Suppressor macrophage (primary cell): ENCODE measurements at regions not wholly inside any gene's neighbourhood (a gene's known extent, or its start where the extent isn't known, plus 50 kb on each side); places are given as distances from the start of the nearest gene placed in this dataset.
"Not testable (repeated sequence)": the region's sequence is repeated elsewhere in the genome, so short reads cannot be mapped to it uniquely, and the experiment has no call there.

Experiments used
- DNase-seq, 4 experiments: peaks; one replicate each; pipeline ENCODE4 v3.0.0-alpha.2; 2020 to 2022

DNA sequence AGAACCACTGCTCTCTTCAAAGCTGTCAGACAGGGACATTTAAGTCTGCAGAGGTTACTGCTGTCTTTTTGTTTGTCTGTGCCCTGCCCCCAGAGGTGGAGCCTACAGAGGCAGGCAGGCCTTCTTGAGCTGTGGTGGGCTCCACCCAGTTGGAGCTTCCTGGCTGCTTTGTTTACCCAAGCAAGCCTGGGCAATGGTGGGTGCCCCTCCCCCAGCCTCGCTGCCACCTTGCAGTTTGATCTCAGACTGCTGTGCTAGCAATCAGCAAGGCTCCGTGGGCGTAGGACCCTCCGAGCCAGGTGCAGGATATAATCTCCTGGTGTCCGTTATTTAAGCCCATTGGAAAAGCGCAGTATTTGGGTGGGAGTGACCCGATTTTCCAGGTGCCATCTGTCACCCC lies 179.5 kb upstream of the PROX1 start:
- not testable (repeated sequence) for DNase-seq

DNA sequence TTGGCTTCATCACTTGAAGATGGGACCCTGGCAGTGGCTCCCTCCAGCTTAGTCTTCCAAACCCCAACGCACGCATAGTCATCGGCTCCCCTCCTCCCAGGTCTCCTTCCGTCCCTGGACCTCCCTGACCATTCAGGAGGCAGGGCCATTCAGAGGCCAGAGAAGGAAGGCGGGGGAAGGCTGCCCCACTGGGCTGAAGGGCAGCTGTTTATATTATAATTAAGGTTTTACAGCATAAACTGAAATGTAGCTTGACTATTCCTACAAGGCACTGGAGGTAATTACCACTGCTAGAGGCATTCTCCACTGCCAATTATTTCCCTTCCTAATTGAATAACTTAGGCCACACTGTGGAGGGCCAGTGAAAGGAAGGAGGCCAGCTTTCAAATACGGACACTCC lies 170.6 kb upstream of the PROX1 start:
- no peak for DNase-seq

DNA sequence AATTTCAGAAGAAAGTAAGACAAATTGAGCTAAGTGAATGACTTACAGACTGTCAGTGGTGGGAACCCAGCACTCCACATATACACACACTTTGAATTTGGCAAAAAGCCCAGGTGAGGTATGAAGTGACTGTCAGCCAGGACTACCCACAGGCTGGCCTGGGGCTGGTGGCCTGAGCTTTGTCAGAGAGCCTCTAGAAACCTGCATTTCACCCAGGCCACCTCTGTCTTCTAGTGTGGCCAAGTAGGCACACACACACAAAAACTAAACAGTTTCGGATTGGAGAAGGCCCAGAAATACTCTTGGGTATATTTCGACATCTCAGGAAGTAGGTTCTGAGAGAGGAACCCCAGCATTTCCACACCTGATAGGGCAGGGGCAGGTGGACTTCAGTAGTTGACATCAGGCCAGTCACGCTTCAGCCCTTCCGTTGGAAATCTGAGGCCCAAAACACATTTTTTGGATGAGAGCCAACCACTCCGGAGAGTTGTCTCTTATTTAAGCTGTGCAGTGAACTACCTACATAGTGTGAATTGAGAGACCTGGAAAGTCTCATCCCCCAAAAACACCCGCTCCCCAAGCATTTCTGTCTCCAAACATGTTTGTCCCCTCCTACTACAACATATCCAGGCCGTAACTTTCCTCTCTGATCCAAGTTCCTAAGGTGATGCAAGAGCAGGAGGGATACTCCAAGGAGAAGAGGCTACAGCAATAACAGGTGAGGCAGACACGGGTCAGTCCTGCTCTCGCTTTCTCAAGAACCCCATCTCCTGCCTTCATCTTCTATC lies 167.2 kb upstream of the PROX1 start:
- DNase-seq: no peak

DNA sequence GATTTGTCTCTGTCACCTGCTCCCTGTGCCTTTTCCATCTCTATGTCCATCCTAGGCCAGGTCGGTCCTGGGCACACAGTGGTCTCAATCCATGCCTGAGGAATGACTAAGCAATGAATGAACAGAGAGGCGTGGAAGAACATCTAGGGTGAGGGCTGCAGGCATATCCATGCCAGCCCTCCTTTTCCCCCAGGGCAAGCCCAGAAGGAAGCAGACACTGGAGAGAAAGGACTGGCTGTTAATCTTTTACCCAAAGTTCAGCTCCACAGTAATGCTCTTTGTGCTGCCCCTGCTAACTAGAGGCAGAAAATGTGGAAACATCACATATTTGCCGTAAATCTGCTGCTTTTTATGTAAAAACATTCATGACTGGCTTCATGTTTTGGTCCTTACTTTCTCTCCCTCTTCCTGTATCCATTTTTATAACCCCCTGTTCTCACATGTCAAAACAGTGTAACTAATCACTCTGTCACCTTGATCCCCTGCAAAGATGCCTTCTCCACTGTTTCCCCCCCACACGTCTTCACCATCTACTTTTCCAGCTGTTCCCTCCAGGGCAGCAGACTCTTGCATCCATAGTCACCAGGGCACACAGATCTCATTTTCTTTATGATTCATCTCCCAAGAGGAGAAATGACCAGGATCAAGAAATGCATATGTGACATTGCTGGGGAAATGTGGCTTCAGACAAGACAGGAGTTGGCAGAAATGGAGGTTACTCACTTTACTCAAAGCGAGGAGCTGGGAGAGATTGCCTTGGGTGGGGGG lies 166.4 kb upstream of the PROX1 start:
- DNase-seq: no peak

DNA sequence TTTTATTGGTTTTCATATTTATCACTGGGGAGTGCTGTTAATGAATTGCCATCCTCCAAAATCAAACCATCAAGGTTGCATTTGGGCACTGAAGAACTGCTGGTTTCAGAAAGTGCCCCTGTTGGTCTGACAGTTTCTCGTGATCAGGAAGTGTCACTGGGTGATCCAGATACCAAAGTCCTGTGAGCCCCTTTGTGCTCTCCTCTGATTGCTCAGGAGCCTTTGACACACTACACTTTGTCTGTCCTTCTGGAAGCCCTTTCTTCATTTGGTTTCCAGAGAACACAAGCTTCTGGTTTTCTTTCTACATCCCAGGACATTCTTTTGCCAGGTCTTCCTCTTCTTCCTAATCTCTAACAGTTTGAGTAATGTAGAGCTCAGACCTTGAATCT lies 165.8 kb upstream of the PROX1 start:
- no peak for DNase-seq

DNA sequence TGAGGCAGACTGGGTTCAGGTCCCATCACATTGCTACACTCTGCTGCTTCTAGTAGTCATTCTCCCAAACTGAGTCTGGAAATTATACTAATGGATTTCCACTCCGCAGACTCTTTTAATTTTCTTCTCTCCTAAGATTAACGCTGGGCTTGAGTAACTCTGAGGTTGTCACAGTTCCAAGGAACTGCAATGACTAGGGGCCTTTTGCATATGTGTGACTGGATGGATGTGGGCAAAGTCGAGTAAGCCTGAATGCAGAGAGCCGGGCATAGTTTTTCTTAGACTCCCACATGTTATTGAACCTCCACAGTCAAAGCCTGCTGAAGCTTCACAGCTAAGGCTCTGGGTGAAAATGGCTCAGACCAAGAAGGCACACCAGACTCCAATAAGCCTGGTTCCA lies 160.9 kb upstream of the PROX1 start:
- no peak for DNase-seq

DNA sequence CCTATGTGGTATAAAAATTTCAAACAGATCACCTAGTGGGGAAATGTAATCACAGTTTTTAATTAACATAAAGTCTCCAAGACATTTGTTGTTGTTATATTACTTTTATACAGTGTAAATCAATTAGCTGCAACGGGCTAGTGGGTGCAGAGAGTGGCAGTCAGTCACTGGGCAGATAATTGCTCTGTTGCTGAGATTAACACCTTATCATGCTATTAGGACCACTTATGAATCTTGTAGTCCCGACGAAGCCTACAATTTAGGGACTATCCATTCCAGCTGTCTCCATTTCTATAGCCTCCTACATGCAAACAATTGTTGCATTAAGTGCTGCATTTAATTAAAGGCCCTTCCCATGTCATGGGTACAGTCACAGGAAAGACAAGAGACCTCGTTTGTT lies 158.9 kb upstream of the PROX1 start:
- DNase-seq: no peak

DNA sequence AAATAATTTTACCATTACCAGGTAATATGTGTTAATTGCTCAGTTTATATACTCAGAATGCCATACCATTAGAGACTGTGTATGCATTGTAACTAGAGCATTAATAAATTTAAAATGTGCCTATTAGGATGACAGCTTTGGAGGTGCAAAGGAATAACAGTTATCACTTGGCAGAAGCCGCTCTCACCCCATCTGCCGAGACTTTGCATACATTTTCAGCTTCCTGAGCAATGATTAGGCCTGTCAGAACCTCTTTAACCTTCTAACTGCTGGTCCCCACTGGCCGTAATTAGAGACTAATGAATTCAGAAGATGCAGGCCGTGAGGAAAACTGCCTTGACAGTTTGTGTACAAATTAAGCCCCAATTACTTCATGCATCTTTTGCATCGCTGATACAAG lies 158.0 kb upstream of the PROX1 start:
- no peak for DNase-seq

DNA sequence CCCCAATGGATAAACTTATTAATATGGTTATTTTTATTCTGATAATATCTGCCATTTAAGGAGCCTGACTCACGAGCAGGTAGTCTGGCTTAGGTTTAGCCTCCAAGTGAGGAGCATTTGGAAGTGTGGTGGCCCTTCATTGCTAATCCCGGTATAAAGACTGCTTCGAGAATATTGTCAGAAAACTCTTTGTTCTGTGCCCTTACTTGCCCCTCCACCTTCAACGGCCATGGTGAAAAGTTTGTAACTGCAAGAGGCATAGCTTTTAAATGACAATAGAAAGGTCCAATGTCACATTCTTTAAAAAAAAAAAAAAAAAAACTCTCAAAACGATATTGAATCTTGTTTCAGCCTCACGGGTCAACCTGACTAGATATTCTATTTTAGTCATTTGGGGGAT lies 157.4 kb upstream of the PROX1 start:
- no peak for DNase-seq

DNA sequence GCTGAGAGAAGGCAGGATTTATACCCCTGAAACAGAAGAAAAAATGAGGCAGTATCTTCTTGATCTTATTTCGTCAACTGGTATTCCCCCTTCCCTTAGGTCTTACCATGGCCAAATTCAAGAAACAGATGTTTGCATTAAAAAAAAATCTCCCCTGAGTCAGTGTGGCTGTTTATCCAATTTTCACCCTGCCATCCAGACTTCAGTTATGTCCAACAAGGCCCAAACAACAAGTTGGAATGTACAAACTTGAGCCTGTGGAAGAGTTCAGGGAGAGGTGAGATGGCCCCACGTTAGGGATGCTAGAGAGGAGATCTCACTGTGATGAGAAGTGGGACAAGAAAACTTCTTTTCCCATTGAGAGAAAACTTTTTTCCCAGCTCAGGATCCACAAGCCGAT lies 147.2 kb upstream of the PROX1 start:
- DNase-seq: no peak

DNA sequence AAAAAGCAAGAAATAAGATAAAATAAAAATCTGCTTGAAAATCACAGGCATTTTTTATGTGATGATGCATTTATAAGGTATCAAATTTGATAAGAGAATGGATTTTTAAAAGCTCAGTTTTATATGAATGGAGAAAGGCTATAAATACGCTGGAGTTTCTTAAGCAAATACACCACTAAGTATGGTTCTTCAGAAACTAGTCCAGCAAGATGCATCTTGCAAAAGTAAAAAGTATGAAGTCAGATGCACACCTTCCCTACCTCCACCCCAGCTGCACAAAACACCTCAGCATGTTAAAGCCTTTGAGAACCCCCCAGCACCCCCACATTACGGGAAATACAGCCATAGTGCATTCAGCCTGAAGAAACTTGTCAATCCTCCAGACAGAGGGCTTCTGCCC lies 143.1 kb upstream of the PROX1 start:
- no peak for DNase-seq

DNA sequence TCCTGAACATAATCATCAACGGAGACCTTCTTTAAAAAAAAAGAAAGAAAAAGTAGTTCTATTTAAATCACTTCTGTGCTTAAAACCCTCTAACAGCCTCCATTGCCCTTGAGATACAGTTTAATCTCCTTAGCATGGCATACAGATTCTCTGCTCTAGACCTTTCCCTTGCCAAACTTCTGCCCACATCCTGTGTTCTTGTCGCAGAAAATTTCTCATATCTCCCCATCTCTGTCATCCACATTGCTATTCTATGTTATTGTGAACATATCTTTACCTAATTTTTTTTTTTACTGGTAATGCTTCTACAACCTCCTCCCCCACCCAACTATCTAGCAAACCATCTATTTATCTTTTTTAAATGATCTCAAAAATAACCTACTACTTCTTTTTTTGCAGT lies 135.7 kb upstream of the PROX1 start:
- no peak for DNase-seq

DNA sequence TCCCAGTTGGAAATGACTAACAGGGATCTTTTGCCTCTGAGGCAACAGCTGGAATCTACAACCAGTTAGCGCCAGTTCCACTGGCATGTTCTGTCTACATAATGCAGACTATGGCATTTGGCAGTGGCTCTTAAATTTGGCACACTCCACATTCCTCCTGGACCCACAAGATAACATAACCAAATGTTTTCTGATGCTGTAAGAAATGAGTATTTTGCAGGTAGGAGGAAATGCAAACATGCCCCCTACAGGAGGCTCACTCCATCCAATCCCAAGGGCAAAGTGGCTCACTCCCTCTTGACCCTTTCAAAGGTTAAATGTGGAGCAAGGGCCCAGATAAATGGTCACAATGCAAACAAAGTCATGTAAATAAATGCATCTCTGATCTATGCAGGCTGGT lies 129.2 kb upstream of the PROX1 start:
- no peak for DNase-seq

DNA sequence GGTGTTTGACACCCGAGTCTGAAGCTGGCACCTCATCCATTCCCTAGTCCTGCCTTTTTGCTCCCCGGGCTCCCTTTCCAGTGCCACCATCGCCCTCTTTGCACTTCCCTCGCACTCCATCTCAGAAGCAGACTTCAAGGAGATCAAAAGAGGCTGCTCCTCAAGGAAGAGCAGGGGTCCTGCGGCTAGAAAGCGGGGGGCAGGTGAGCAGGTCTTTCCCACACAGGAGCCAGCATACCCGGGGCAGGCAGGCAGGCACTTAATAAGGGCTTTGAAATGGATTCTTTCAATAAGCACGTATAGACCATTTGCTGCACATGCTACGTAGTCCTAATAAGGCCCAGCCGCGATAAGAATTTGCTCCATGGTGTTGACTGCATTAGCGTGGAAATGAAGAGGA lies 125.9 kb upstream of the PROX1 start:
- DNase-seq: no peak

DNA sequence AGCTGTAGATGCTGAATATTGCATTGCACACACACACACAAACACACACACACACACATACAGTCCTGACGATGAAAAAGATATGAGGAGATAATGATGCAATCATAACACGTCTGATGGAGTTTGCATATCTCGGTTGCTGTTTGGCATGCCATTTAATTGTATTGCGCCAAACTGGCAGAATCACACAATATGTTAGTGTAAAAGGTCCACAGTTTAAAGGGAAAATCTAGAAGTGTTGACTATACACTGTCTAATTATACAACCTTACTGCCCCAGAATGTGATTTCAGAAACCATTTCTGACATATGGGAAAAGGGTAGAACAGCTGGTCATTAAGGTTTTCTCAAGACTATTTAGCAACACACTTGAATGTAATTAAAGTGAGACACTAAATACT lies 123.7 kb upstream of the PROX1 start:
- DNase-seq: no peak

DNA sequence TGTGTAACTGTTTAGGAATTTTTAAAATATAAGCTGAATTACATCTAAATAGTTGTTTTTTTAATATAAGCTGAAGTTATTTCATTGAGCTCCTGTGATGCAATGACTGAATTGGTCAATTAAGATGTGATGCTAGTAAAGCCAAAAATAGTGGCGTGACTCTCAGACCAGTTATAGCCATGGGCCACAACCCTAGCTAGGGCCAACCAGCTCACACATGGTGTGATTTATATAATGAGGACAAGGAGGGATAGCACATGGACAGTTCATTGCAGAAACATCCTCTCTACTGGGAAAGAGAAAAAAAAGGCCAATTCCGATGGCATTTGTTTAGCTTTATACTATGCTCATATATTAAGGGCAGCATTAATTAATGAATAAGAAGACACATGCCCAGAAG lies 119.3 kb upstream of the PROX1 start:
- DNase-seq: no peak

DNA sequence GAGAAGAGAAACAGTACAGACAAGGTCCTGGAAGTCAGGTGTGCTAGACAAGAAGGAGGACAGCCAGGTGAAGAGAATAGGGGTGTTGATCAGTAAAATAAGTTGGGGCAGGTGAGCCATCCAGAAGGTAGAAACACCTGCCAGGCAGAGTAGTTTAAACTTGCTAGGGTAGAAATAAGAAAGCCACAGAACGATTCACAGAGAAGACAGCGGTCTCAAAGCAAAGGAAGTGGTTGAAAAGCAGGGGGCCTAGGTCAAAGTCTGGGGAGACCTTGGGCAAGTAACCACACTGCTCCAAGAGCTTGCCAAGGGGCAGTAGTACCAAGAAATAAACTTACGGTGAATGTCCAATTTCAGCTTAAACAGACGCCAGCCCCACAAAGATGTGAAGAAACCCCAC lies 116.6 kb upstream of the PROX1 start:
- DNase-seq: no peak

DNA sequence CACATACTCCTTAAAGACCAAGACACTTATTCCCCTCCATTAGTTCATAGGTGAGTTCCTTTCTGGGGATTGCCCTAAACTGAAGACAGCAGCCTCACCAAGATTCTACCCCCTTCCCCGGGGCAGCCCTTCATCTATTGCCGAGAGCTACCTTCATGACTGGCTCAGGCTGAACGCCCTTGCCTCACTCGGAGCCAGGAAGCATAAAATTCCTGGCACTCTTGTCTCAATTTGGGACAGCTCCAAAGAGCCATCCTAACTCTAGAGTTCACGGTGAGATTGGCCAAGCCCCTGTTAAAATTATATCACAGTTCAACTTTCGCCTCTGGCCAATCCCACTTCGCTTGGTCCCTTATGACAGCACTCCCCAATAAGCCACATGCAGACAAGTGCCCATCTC lies 113.0 kb upstream of the PROX1 start:
- no peak for DNase-seq

DNA sequence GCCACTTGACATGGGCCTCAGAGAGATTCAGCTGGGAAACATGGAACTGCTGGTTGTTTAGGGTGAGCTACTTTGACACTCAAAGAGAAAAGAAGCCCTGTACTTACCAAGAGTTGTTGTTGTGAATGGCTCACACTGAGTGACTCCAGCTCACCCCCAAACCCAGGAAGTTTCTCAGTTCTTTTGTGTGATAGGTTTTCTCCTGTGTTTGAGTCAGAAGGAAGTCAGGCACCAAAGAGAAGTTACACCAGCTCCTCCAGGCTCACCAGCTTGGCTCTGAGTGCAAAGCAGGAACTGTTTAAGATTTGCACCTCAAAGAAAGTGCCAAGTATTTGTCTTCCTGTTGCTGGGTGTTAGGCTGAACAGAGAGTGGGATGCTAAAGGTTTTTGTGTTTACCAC lies 111.2 kb upstream of the PROX1 start:
- no peak for DNase-seq

DNA sequence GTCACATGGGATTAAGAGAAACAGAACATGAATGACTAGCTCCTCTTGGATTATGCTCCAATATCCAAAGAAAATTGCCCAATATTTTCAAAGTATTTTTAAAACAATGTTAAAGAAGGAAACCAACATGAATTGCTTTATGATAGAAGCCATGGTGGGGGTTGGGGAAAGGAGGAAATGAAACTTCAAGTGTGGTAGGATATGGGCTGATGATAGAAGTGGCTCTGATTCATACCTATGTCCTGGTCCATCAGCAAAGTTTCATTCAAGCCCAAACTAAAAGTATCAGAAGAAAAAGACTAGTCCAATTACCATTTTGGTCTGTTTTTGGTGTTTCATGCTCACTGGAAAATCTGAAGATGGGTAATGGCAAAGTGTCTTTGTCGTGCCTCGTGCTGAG lies 104.2 kb upstream of the PROX1 start:
- DNase-seq: no peak

DNA sequence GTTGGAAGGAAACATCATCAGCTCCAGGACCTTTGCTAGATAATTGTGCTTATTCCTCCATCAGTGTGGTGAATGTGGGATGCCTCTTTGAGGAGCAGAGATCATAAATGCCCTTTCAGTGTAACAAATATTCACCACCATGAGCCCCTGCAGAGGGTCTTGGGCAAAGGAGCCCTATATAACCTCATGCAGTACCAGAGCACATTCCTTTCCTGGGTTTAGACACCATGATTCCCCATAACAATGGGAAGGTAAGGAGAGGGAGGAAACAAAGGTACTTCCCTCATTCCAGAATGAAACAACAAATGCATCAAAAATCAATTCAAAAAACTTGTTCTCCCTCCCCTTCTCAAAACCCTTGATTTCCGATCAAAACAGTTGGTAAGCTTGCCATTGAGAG lies 103.4 kb upstream of the PROX1 start:
- DNase-seq: no peak

DNA sequence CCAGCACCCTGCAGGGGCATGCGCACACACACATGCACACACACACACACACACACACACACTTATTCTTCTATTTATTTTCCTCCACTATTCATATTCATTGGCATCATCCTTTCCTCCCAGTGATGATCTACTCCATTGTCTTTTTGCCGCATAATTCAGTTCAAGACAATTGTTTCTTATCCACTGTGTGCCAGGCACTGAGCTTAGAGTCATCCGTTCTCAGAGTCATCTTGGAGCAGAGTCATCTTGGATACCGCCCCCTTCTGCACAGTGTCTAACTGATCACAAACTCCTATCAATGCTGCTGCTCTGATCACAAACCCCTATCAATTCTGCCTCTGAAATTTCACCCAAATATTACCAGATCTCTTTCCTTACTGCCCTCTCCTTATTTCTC lies 102.8 kb upstream of the PROX1 start:
- no peak for DNase-seq

DNA sequence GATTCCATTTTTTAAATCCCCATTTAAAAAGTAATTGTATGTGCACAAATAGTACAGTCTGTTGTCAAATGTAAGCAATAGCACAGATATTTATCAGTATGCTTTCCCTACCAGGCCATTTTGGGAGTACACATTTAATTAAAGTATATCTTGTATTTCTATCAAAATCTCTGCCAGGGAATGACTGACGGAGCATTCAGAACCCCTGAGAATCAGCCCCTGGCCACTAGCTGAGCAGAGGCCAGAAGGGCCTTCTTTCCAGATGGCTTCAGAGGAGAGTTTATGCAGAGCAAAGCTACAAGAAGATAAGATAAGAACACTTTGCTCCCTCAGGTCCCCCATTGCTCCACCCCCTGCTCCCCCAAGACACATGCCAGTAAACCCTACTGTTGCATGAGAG lies 99.9 kb upstream of the PROX1 start:
- no peak for DNase-seq
